ENCODE measurements at regions not wholly inside any gene's neighbourhood (a gene's known extent, or its start where the extent isn't known, plus 50 kb on each side); places are given as distances from the start of the nearest gene placed in this dataset.

DNA sequence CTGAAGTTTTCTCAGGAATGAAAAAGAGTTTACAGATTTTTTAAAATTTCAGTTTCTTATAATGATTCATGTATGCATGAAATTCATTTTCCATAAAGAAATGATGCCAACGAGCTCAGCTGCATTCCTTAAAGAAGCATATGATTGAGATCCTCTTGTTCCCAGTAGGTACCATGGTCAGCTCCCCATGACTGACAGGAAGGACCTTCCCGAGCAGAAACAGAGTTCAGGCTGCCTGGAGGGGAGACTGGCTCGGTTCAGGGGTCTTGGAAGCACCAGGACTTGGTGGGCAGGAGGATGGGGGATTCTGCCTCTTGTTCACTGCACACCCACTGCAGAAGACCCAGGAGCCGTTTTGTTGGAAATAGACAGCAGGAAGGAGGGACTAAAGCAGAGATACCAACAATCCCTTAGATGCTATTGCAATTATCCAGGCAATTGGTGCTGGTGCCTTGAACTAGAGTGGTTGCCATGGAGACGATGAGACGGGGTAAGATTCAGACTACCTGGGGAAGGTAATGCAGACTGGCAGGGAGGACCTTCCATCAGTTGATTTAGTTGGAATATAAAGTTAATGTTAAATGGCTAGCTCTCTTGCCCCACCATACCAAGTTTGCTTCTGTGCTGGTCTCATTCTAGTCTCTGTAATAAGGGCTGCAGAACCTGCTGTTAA lies 447.8 kb downstream of the MTRR start:
- no peak for DNase-seq (ENCODE audit: low read depth in 2 of 3, low spot score in 2 of 3)

DNA sequence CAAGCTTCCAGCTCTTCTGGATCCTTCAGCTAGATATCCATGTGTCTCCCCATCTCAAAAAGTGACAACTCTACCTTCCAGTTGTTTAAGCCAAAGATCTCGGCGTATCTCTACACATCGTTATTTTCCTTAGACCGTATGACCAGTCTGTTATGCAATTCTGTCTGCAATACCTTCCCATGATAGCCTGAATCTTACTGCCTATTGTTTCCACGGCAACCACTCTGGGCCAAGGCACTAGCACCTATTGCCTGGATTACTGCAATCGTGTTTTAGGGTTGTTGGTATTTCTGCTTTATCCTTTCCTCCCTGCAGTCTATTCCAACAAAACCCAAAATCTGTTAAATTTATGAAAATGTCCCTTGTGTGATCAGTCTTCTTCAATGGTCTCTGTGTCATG lies 448.4 kb downstream of the MTRR start:
- DNase-seq (ENCODE audit: low read depth in 2 of 3, low spot score in 2 of 3), result no peak

DNA sequence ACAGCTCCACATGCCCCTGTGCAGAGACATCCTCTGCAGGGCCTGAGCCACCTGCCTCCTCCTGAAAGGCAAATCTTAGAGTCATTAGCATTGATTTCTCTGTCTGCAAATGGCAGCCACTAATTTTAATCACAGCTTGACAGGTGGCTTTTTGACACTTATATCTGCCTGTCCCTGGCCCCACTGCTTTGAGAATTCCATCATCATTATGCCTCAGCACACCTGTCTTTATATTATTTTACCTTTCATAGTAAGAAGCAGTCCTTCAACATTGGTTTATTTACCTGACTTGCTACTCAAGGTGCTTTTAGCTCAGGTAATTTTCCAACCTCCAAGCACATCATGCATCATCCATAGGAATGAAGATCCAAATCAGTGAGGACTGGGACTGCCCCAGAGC lies 451.3 kb downstream of the MTRR start:
- no peak for DNase-seq (ENCODE audit: low read depth in 2 of 3, low spot score in 2 of 3)

DNA sequence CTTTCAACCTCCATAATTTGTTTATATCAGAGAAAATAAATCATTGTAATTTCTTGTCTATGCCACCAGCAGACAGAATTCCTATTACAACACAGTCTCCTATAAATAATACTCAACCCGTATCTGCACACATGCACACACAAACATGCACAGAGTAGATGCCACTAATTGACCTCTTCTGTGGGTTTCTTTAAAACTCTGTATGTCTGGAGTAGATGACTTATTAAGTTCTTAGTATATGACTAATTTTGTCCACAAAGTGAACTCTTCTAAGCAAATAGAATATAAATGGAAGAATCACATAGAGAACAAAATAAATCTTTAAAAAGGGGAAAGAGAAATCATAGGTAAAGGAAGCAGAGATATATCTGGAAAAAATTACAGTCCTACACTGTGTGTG lies 452.3 kb downstream of the MTRR start:
- DNase-seq (ENCODE audit: low read depth in 2 of 3, low spot score in 2 of 3), result no peak

DNA sequence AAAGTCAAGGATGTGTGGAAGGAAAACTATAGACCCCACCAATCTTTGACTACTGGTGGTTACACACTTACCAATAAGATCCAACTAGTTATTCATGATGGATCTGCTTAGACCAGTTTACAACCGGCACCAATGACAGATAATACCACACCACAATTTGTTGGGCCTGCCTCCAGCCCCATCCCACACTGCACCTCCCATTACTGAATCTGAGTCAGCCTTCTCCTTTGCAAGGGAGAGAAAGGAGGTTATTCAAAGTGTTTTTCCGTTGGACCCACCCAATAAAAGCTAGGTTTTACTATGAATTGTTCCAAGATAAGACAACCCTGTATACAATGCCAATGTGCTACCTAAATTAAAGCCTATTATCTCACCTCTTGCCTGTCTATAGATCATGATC lies 453.5 kb downstream of the MTRR start:
- no peak for DNase-seq (ENCODE audit: low read depth in 2 of 3, low spot score in 2 of 3)

DNA sequence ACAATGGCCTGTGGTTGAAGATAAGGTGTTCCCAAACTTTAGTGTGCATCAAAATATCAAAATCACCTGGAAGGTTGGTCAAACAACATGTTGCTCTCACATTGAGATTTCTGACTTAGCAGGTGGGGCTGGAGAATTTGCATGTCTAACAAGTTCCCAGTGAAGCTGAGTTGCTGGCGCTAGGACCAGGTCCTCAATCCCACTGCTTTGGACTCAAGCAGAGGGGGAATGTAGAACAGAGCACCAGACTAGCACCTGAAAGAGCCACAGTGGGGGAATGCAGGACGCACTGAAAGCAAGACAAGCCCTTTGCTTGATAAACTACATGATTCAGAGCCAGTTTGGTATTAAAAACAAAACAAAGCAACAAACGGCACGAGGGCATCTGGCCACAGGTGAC lies 458.1 kb downstream of the MTRR start:
- no peak for DNase-seq (ENCODE audit: low read depth in 2 of 3, low spot score in 2 of 3)

DNA sequence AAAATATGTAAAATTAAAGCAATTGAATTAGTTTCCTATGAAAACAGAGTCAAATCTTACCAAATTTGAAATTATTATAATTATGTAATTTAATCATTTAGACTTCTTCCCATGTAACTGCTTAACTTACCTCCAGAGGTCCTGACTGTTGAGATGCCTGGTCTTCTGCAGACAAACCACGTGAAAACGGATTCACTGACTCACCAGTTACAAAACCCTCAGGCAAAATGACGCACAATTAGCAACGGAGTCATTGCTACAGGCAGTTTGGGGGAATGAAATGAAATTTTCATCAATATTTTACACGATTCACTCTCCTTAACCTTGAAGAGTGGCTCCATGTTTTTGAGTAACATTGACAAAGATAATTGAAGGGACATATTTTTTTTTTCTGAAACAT lies 460.8 kb downstream of the MTRR start:
- no peak for DNase-seq (ENCODE audit: low read depth in 2 of 3, low spot score in 2 of 3)

DNA sequence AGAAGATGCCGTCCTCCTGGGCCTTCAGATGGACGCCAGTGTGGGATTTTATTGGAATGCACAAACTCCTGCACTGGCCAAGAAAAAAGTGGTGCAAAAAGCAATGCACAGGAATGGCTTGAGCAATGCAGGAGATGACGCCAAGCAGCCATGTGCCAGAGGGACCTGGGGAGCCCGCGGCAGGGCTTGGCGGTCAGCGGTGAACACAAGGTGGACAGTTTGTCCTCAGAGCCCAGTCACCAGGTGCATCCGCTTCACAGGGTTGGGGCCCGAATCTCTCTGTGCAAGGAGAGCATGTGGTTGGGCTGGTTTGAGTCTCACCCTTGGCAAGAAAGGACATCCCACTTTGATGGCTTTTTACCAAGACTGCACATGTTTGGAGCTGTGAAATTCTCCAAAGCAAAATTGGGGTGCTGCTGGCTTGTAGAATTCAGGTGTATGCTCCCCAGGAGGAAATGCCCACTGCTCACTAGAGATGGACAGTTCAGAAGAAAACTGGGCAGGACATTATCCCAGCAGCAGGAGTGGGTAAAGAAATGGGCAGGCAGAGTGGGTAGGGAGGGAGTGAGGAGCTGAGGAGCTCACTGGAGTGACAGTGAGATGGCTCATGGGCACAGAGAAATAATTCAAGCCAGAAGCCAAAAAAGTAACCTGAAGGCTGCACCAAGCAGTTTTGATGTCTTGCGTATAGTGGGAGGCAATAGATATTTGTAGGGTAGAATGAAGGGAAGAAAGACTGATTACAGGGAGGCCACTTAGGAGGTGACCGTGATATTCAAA lies 463.9 kb downstream of the MTRR start:
- no peak for DNase-seq (ENCODE audit: low read depth in 2 of 3, low spot score in 2 of 3)

DNA sequence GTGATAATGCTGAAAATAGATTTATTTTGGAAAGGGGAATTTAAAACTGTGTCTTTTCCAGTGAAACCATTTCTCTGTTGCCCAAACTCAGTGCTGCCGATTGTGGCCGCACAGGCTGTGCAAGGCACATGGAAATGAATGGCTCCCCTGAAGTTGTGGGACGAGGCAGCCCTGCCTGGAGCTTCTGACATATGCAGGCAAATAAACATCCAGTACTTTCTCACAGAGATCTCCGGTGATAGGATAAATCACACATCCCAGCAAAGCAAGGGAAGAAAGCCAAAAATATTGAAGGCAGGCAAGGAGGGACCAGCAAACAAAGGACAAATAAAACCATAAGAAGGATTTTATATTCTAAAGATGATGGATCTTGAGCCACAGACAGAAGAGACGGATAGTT lies 464.5 kb downstream of the MTRR start:
- DNase-seq (ENCODE audit: low read depth in 2 of 3, low spot score in 2 of 3), result no peak

DNA sequence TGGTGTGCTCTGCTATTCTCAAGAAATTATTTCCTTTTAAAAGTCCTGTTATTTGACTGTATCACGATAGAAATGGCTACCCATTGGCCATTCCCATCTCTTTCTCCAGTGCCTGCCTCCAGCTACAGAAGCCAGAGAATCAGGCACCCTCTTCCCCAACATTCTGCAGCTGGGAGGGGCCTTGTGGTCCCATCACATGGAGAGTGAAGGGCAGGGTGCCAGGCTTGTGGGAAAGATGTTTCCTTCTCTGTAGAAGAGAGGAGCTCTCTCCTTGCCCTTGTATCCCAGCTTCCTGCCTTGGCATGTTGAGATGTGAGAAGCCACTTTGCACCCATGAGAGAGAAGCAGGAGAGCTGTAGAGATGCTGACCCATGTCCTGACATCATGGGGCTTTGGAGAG lies 465.0 kb downstream of the MTRR start:
- DNase-seq (ENCODE audit: low read depth in 2 of 3, low spot score in 2 of 3), result no peak

DNA sequence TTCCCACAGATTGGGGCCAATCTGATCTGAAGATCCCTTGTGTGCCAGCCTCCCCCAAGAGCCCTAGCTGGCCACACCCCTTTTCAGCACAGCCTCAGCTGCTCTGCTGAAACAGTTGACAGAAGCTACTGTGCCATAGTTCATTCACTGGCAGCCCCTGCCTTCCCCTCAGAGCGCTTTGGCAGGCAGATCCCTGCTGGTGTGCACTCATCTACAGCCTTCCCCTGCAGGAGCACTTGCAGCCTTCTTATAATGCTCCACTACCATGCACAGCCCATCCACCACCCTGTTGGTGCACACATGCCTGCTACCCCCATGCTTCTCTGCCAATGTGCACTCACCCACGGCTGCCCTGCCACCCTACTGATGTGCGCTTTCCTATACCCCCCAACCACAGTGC lies 471.3 kb downstream of the MTRR start:
- DNase-seq (ENCODE audit: low read depth in 2 of 3, low spot score in 2 of 3), result no peak

DNA sequence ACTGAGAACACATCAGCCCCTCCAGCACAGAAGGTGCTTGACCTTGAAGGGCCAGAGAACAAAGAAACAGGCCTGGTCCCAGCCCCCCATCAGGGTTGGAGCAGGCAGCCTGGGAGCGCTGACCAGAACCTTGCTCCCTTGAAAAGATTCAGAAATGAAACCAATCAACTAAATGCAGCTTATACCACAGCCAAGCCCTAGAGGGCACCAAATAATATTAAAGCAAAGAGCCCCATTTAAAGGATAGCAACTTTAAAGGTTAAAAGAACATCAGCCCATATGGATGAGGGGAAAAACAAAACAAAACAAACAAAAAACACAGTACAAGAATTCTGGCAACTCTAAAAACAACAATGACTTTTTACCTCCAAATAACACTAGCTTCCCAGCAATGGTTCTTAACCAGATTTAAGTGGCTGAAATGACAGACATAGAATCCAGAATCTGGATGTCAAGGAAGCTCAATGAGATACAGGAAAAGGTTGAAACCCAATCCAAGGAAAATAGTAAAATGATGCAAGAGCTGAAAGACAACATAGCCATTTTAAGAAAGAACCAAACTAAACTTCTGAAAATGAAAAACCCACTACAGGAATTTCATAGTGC lies 471.9 kb downstream of the MTRR start:
- no peak for DNase-seq (ENCODE audit: low read depth in 2 of 3, low spot score in 2 of 3)

DNA sequence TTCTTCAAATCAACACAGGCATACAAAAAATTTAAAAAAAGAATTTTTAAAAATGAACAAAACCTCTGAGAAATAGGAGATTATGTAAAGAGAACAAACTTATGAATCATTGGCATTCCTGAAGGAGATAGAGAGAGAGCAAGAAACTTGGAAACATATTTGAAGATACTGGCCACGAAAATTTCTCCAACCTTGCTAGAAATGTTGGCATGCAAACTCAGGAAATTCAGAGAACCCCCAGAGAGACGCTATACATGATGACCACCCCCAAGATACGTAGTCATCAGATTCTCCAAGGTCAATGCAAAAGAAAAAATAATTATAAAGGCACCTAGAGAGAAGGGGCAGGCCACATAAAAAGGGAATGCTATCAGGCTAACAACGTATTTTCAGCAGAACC lies 472.5 kb downstream of the MTRR start:
- no peak for DNase-seq (ENCODE audit: low read depth in 2 of 3, low spot score in 2 of 3)

DNA sequence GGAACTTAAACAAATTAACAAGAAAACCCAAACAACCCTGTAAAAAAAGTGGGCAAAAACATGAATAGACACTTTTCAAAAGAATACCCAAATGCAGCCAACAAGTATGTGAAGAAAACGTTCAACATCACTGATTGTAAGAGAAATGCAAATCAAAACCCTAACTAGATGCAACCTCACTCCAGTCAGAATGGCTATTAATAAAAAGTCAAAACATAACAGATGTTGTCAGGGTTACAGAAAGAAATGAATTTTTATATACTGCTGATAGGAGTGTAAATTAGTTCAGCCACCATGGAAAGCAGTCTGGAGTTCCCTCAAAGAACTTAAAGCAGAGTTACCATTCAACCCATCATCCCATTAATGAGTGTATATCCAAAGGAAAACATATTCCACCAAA lies 479.0 kb downstream of the MTRR start:
- no peak for DNase-seq (ENCODE audit: low read depth in 2 of 3, low spot score in 2 of 3)

DNA sequence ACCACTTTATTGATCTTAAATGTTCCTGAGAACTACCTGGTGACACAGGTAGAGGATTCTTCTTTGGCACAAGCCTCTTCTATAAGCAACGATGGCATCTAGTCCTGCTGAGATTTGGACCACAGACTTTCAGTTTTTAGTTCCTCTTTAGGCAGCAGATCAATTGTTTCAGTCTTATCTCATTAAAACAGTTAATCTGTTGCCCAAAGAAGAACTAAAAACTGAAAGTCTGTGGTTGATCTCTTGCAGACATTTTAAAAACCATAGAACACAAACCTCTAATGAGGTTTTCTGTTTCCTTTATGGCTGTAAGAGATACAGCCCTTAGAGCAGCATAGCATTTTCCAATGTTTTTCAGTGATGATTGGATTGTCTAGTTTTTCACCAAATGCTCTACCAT lies 480.9 kb downstream of the MTRR start:
- DNase-seq (ENCODE audit: low read depth in 2 of 3, low spot score in 2 of 3), result no peak

DNA sequence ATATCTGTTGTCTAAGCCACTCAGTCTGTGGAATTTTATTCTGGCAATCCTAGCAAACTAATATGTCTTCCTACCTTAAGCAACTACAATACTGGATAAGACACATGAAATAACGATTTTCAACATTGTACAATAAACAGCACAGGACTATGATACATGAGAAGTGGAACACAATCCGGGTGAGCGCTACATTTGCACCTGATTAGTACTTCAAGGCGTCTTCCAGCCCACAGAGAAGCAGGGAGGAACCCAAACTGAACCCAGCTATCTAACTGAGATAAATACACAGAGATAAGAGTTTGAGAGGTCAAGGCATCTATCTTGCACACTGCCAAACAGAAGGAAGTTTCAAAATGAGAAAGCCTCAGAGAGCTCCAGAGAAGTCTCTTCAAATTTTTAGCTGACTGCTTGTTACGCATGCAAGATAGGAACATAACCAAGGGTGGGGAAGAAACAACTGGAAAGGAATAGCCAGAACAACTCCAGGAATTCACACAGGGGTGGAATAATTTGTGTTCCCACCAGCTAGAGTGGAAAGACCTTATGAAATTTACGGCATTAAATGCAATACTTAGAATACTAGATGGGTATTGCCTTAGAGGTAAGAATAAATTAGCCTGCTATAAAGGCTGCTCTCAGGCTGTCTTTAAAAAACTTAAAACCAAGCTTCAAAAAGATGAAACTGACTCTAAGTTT lies 481.8 kb downstream of the MTRR start:
- DNase-seq (ENCODE audit: low read depth in 2 of 3, low spot score in 2 of 3), result no peak

DNA sequence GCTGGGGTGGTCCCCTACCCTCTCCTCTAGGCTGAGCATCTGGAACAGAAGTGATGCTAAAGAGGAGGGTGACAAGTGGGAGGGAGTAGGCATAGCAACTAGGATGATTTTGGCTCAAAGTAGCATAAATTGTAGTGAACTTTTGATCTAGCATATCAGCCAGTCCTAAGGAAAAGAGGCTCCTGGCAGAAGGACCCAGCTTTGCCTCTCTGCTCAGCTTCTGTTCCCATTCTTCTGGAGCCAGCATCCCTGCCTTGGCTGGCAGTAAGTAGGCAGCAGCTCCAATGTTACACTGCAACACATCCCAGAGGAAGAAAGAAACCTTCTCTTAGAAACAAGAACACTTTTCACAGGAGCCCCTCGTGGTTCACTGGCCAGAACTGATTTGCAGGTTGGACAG lies 487.0 kb downstream of the MTRR start:
- DNase-seq (ENCODE audit: low read depth in 2 of 3, low spot score in 2 of 3), result no peak

DNA sequence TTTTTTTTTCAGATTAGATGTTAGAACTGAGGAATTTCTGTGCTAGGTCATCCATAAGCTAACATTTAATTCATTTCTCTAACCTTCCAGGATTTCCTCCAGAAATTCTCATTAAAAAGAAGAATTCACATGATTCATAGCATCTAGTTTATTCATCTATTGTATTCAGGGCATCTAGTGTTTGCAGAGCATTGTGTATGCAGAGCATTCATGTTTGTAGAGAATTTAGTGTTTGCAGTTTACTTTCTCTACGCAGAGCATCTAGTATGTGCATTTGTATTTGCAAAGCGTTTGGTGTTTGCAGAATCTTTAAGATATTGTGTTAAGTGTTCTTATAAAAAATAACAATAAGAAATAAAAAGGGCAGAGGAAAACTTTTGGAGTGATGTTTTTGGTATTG lies 491.1 kb downstream of the MTRR start:
- no peak for DNase-seq (ENCODE audit: low read depth in 2 of 3, low spot score in 2 of 3)

DNA sequence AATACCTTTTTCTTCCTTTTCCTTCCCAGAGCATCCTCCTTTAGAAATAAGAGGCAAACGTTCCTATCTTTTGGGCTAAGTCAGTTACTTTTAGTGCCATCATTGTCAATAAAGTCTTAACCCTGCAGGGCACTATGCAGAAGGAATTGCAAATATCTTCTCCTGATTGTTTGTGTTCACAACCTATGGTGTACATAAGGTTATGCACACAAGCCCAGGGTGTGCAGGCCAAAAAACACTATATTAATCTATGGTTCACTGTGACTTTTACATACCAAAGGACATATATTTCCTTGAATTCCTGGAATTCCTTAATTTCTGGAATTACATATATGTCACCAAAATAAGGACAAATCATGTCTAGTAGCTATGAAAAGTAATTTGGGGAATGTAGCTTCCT lies 493.5 kb downstream of the MTRR start:
- no peak for DNase-seq (ENCODE audit: low read depth in 2 of 3, low spot score in 2 of 3)

DNA sequence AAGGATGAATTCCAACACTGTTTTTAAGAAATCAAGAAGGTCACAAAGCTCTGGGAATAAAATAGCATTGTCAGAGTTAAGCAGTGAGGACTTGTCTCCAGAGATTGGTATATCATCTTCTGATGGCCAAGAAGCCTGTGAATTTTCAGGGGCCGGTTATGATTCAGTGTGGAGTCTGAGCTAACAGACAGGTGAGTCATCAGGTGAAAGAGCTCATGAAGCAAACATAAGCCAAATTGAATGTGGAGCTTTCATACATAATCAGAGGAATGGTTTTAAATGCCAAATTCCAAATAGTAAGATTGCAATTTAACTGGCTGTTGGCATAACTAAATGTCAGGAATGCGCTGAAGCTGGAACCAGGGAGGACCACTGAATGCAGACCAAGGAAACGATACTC lies 494.2 kb downstream of the MTRR start:
- DNase-seq (ENCODE audit: low read depth in 2 of 3, low spot score in 2 of 3), result no peak

DNA sequence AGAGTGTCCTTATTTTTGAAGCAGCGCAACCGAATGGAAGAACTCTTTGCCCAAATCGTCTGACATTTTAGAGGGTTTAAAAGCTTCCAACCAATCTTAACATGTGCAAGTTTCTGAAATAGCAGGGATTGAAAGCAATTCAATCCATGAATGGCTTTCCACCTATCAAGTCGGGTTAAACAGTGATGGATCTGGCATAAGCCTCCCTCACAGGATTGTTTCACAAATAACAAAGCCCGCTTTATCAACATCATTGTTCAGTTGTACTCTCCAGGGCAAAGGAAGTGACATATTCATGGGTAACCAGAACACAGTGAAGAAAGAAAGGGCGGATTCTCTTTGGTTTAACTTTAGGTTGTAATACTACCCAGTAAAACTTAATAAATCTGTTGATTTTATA lies 497.3 kb downstream of the MTRR start:
- DNase-seq (ENCODE audit: low read depth in 2 of 3, low spot score in 2 of 3), result no peak

DNA sequence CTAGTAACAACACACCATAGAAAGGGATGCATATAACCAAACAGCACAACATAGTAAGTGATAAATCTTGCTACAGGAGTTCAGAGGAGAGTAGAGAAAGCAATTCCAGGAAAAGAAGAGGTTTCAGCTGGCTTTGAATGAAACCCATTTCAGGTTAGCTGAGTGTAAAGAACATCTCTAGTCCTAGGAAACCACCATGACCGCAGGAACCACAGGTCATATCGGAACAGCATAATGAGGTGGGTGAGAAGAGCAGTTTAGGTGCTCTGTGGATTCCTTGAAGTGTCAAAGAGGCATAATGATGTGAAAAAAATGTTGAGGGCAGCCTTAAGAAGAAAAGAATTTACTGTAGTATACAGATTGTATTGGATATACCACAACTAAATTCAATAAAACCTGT lies 507.5 kb downstream of the MTRR start:
- DNase-seq (ENCODE audit: low read depth in 2 of 3, low spot score in 2 of 3), result no peak
